ENCODE measurements at regions not wholly inside any gene's neighbourhood (a gene's known extent, or its start where the extent isn't known, plus 50 kb on each side); places are given as distances from the start of the nearest gene placed in this dataset.
"Not testable (repeated sequence)": the region's sequence is repeated elsewhere in the genome, so short reads cannot be mapped to it uniquely, and the experiment has no call there.

- no peak for DNase-seq
Measured at GRCh38 chr11:87970762-87971161, 204.5 kb downstream of the RAB38 start.

GRCh38 chr11:87967459-87967858, 207.8 kb downstream of the RAB38 start:
- no peak for DNase-seq

- DNase-seq: peak; percentile 74
Measured at GRCh38 chr11:87966694-87967093, 208.5 kb downstream of the RAB38 start.

- DNase-seq: peak; percentile 16
Measured at GRCh38 chr11:87966216-87966615, 209.0 kb downstream of the RAB38 start.

- DNase-seq: no peak
Measured at GRCh38 chr11:87961606-87962005, 213.6 kb downstream of the RAB38 start.

GRCh38 chr11:87957961-87958360, 217.3 kb downstream of the RAB38 start:
- no peak for DNase-seq

GRCh38 chr11:87954476-87954875, 220.8 kb downstream of the RAB38 start:
- no peak for DNase-seq

- peak; percentile 41 for DNase-seq
Measured at GRCh38 chr11:87942786-87943185, 232.5 kb downstream of the RAB38 start.

- DNase-seq: no peak
Measured at GRCh38 chr11:87934182-87934581, 241.1 kb downstream of the RAB38 start.

- DNase-seq: no peak
Measured at GRCh38 chr11:87926250-87926970, 248.8 kb downstream of the RAB38 start.

- no peak for DNase-seq
Measured at GRCh38 chr11:87924125-87924524, 251.1 kb downstream of the RAB38 start.

GRCh38 chr11:87917111-87917510, 258.1 kb downstream of the RAB38 start:
- DNase-seq: no peak

GRCh38 chr11:87909178-87909577, 266.1 kb downstream of the RAB38 start:
- DNase-seq: no peak

- DNase-seq: no peak
Measured at GRCh38 chr11:87908086-87908485, 267.2 kb downstream of the RAB38 start.

- no peak for DNase-seq
Measured at GRCh38 chr11:87903345-87903744, 271.9 kb downstream of the RAB38 start.

- DNase-seq: no peak
Measured at GRCh38 chr11:87901341-87901740, 273.9 kb downstream of the RAB38 start.

GRCh38 chr11:87897921-87898320, 277.3 kb downstream of the RAB38 start:
- DNase-seq: no peak

GRCh38 chr11:87897071-87897470, 278.2 kb downstream of the RAB38 start:
- no peak for DNase-seq

GRCh38 chr11:87894961-87895360, 280.3 kb downstream of the RAB38 start:
- no peak for DNase-seq

- no peak for DNase-seq
Measured at GRCh38 chr11:87892291-87892690, 283.0 kb downstream of the RAB38 start.

- DNase-seq: no peak
Measured at GRCh38 chr11:87889126-87889525, 286.1 kb downstream of the RAB38 start.

- not testable (repeated sequence) for DNase-seq
Measured at GRCh38 chr11:87885084-87885483, 290.2 kb downstream of the RAB38 start.

GRCh38 chr11:87879118-87879517, 296.1 kb downstream of the RAB38 start:
- peak; percentile 10 for DNase-seq

- peak; percentile 31 for DNase-seq
Measured at GRCh38 chr11:87878373-87878825, 296.8 kb downstream of the RAB38 start.
